ENCODE measurements at regions not wholly inside any gene's neighbourhood (a gene's known extent, or its start where the extent isn't known, plus 50 kb on each side); places are given as distances from the start of the nearest gene placed in this dataset.

- FAIRE-seq = no peak
- no peak for TF ChIP-seq CBX2 (IDR thresholded peaks at IDR 0.05; ENCODE audit: borderline replicate concordance, low read depth)
- no peak for TF ChIP-seq TFCP2L1 (CRISPR knock-in tag; IDR thresholded peaks at IDR 0.05)
- TF ChIP-seq NR3C1 (IDR thresholded peaks at IDR 0.05) = no peak
- no peak for TF ChIP-seq PBX3 (IDR thresholded peaks at IDR 0.05)
- TF ChIP-seq ESRRA (IDR thresholded peaks at IDR 0.05; ENCODE audit: borderline replicate concordance, low read length) = no peak
- no peak for TF ChIP-seq E2F6 (IDR thresholded peaks at IDR 0.05; ENCODE audit: borderline replicate concordance, low read depth)
- no peak for TF ChIP-seq BCL3 (IDR thresholded peaks at IDR 0.05)
- TF ChIP-seq MAX (IDR thresholded peaks at IDR 0.05) = no peak
- TF ChIP-seq CEBPB (IDR thresholded peaks at IDR 0.05) = no peak
- no peak for TF ChIP-seq PHF8 (IDR thresholded peaks at IDR 0.05; ENCODE audit: borderline replicate concordance, low read depth)
- no peak for TF ChIP-seq FOXS1 (CRISPR knock-in tag; IDR thresholded peaks at IDR 0.05)
- no peak for TF ChIP-seq ELK1 (IDR thresholded peaks at IDR 0.05; ENCODE audit: low read depth, low read length)
Measured at GRCh38 chr5:120738568-120738967, 274.5 kb downstream of the PRR16 start.

GRCh38 chr5:120740989-120741388 lies 276.9 kb downstream of the PRR16 start:
- DNase-seq (ENCODE audit: low read depth in 1 of 2, low spot score in 1 of 2) (no peak), FAIRE-seq (no peak), ATAC-seq (no peak)
- no peaks in the 10 kb centered on the region for H3K9me3 ChIP-seq
- H3K4me3 ChIP-seq = no peak overlapping the region
- TF ChIP-seq MAFK (IDR thresholded peaks at IDR 0.05; ENCODE audit: partially characterized antibody) (peak; percentile 7), HDAC2 (IDR thresholded peaks at IDR 0.05) (no peak), HOXB13 (CRISPR knock-in tag; IDR thresholded peaks at IDR 0.05; ENCODE audit: low read depth) (no peak), FOSB (CRISPR knock-in tag; IDR thresholded peaks at IDR 0.05) (no peak), TFCP2L1 (CRISPR knock-in tag; IDR thresholded peaks at IDR 0.05) (no peak), CEBPB (IDR thresholded peaks at IDR 0.05) (no peak)
- no peak overlapping the region for H3K27ac ChIP-seq
- no peak overlapping the region for H3K4me2 ChIP-seq
- H3K4me1 ChIP-seq = no peaks in the 10 kb centered on the region
- ChIA-PET CTCF (no interaction called here), POLR2A (no interaction called here)

More at GRCh38 chr5:120738568-120738967, 274.5 kb downstream of the PRR16 start:
- no peak for ATAC-seq
- ChIA-PET CTCF (no interaction called here), POLR2A (no interaction called here)
- no peak for DNase-seq (ENCODE audit: low read depth in 1 of 2, low spot score in 1 of 2)
- Histone ChIP-seq H3K9me3 (no peaks in the 10 kb centered on the region), H3K4me2 (no peak overlapping the region), H3K27ac (no peak overlapping the region), H3K4me1 (no peaks in the 10 kb centered on the region), H3K4me3 (no peak overlapping the region)
- WGBS (ENCODE audit: missing lambda C conversion rate) = 15% methylated on average over 2 of the region's 2 CpGs

- POLR2A ChIA-PET = no interaction called here
- CTCF ChIA-PET = no interaction called here
- H3K27ac ChIP-seq = no peak overlapping the region
- DNase-seq (ENCODE audit: low read depth in 1 of 2, low spot score in 1 of 2) (no peak), ATAC-seq (no peak), FAIRE-seq (no peak)
- 36% methylated on average over 2 of the region's 2 CpGs for WGBS (ENCODE audit: missing lambda C conversion rate)
- no peak for TF ChIP-seq CHD4 (IDR thresholded peaks at IDR 0.05; ENCODE audit: borderline replicate concordance)
- no peaks in the 10 kb centered on the region for H3K9me3 ChIP-seq
- H3K4me2 ChIP-seq = no peak overlapping the region
- H3K4me3 ChIP-seq = no peak overlapping the region
- H3K4me1 ChIP-seq = no peaks in the 10 kb centered on the region
Measured at GRCh38 chr5:120748474-120748873, 284.4 kb downstream of the PRR16 start.

- ATAC-seq (no peak), DNase-seq (ENCODE audit: low read depth in 1 of 2, low spot score in 1 of 2) (no peak), FAIRE-seq (no peak)
- ChIA-PET CTCF (no interaction called here), POLR2A (no interaction called here)
- no peak overlapping the region for H3K4me3 ChIP-seq
- H3K4me1 ChIP-seq = no peaks in the 10 kb centered on the region
- TF ChIP-seq ZFP36 (IDR thresholded peaks at IDR 0.05; ENCODE audit: borderline replicate concordance, partially characterized antibody) (no peak), HEYL (CRISPR knock-in tag; IDR thresholded peaks at IDR 0.05) (no peak), JUNB (IDR thresholded peaks at IDR 0.05) (no peak), EHF (CRISPR knock-in tag; IDR thresholded peaks at IDR 0.05) (no peak), MAFK (IDR thresholded peaks at IDR 0.05; ENCODE audit: partially characterized antibody) (no peak), ZSCAN20 (CRISPR knock-in tag; IDR thresholded peaks at IDR 0.05) (no peak), HOXA7 (CRISPR knock-in tag; IDR thresholded peaks at IDR 0.05) (no peak), FOSB (CRISPR knock-in tag; IDR thresholded peaks at IDR 0.05) (no peak), HMGXB4 (CRISPR knock-in tag; IDR thresholded peaks at IDR 0.05; ENCODE audit: borderline replicate concordance) (no peak)
- H3K27ac ChIP-seq = no peak overlapping the region
- H3K9me3 ChIP-seq = no peaks in the 10 kb centered on the region
- 19% methylated on average over 3 of the region's 3 CpGs for WGBS (ENCODE audit: missing lambda C conversion rate)
- H3K4me2 ChIP-seq = no peak overlapping the region
Measured at GRCh38 chr5:120749737-120750136, 285.6 kb downstream of the PRR16 start.
